NCI-H748 (cell line): ENCODE measurements at regions not wholly inside any gene's neighbourhood (a gene's known extent, or its start where the extent isn't known, plus 50 kb on each side); places are given as distances from the start of the nearest gene placed in this dataset.

Source experiments
- DNase-seq: peaks from one replicate; lab custom pipeline; 2025; ENCODE audit not compliant: unreplicated experiment; lab: John Stamatoyannopoulos, UW

DNA sequence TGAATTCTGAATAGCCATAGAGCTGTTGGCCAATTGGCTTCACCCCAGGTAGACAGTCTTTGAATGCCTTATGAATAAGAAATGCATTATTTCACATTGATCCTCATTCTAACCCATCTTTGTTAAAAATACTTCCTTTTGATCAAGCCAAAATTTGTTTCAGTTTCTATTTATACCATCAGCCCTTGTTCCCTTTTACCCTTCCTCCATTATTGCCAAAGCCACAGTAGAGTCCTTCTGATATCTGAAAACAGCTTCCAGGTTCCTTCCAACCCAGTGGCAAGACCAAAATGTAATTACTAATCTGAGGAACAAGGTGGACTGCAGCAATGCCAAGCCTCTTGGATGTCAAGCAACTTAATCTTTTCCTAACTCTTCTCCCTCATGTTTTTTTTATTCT lies 458.8 kb downstream of the BUD13 start:
- no peak for DNase-seq

DNA sequence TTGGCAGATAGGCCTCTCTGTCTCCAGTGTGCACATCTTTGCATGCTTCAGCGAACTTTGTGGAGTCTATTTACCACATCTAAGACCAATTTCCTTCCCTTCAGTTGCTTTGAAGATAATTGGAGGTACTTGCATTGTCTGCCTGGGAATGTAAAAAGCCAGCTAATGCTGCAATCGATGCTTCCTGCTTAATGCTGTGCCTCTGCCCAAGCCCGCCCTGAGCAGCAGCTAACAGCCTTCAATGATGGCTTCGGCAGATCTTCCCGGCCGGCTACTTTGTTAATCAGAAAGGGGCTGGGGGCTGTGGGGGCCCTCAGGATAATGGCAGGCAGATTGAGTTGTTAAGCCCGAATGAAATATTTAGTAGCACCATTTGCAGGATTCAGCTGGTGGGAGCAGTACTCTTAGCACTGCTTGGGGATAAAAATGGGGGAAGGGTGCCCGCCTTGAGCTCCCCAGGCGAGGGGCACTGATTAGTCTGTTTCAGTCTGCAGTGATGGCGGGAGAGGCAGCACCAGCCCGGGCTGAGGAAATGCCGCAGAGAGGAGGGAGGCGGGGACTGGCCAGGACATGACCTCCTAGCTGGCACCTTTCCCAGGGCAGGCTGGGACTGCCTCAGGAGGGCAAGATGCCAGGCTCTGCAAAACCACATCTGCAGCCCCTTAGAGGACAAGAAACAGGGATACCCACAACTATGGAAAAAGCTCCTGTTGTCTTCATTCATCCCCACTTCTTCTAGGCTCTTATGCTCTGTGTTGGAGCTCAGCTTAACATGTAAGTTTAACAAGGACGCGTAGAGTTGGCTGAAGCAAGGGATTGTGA lies 460.0 kb downstream of the BUD13 start:
- DNase-seq: peak; percentile 65

DNA sequence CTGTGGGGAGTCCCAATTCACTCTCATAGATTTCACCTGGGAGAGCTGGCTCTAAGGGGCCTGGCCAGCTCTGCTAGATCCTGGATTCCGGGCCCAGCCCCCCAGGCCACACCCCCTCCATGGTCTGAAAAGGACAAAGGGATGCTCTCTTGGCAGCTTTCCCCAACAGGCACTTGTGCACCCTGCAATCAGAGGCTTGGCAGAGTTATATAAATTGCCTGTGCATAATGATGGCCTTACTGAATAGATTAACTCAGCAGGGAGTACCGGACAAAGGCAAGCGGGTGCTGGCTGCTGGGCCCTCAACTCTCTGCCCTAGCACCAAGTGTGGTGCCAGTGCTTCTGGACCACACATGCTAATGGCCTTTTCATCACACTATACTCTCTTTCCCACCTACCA lies 461.6 kb downstream of the BUD13 start:
- peak; percentile 94 for DNase-seq

DNA sequence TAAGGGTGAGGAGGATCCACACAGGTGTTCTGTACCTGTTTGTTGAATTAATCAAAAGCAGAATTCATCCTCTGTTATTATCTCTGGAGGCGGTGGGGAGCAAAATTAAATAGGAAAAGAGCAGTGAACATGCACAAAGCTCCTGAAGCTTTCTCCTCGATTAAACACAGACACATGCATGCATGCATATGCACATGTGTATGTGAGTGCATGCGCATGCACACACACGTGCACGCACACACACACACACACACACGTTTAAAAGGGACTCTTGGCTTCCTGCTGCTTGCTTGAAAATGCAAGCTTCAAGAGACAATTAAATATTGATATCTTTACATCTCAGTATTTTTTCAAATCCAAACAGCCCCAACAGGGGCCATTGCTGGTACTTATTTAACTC lies 462.1 kb downstream of the BUD13 start:
- peak; percentile 58 for DNase-seq

DNA sequence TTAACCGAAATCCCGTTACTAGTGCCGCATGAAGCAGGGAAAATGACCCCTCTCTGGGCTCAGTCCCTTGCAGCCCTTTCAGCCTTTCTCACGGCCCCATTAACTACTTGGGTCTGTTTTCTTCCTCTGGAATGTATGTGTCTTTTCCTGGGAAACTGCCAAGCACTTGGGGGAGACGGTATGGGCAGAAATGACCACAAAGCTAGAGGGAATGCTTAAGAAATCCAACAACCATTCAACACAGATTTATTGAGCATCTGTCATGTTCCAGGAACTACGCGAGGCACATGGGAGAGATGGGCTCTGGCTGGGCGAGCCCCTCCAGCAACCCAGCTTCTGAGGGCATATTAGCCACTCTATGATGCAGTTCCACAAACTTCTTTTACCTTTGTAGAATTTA lies 462.6 kb downstream of the BUD13 start:
- peak; percentile 52 for DNase-seq

GRCh38 chr11:116309446-116309845 lies 463.3 kb downstream of the BUD13 start:
- DNase-seq: no peak

DNA sequence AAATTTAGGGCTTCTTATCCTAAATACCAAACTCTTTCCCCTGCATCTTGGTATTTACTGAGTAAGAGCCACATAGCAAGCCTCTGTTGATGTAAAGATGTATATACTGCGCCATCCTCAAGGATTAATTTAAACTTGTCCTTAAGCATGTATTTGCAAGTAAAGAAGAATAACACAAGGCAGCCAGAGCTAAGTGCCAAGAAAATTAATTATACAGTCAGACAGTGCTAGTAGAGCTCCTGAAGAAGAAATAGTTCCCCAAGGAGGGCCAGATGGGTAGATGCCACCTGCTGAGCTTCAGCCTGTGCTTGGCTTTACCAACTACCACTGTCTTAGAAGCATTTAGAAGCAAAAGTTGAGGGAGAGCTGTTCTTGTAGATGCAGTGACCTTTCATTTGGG lies 470.0 kb downstream of the BUD13 start:
- no peak for DNase-seq

DNA sequence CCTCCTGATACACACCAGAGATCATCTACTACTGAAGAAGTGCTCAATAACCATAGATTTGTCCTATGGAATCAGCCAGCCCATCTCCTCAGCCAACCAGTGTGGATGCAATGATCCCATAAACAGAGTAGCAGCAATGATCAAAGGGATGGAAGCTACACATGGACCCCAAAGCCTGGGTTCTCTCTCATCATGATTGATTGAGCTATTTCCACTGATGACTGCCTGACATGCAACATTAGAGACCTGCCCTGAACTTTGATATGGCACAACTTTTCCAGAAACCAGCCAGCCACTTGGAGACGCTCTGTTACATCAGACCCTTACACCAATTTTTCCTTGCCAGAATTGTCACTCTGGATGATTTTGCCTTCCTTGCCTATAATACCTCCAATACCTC lies 471.6 kb downstream of the BUD13 start:
- no peak for DNase-seq

- DNase-seq: peak; percentile 70
These were observed 472.6 kb downstream of the BUD13 start for GRCh38 chr11:116300232-116300631.

DNA sequence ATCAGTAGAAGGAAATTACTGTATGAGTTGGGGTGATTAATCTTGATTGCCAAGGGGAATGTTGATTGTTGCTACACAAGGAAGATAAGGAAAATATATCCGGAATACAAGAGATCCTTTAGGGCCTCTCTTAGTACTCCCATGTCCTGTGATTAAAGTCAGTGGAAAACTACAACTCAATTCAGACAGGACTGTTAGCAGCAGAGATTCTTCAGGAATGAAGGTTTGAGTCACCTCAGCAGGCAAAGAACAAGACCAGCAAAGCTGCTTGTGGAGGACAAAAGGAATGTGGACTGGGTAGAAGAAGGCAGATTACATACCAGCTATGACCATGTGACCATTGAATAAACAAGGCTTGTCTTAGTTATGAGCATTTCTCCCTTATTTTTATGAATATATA lies 478.2 kb downstream of the BUD13 start:
- no peak for DNase-seq

GRCh38 chr11:116287866-116288265 lies 484.9 kb downstream of the BUD13 start:
- no peak for DNase-seq

GRCh38 chr11:116285026-116285425 lies 487.8 kb downstream of the BUD13 start:
- no peak for DNase-seq

- no peak for DNase-seq
These were observed 489.5 kb downstream of the BUD13 start for GRCh38 chr11:116283300-116283699.

- DNase-seq: no peak
These were observed 490.3 kb downstream of the BUD13 start for GRCh38 chr11:116282481-116282880.

GRCh38 chr11:116281173-116282160 lies 491.3 kb downstream of the BUD13 start:
- DNase-seq: no peak

- peak; percentile 57 for DNase-seq
These were observed 493.3 kb downstream of the BUD13 start for GRCh38 chr11:116279511-116279910.

- DNase-seq: no peak
These were observed 494.7 kb downstream of the BUD13 start for GRCh38 chr11:116278076-116278475.

- DNase-seq: peak; percentile 70
These were observed 496.4 kb downstream of the BUD13 start for GRCh38 chr11:116276051-116277044.

DNA sequence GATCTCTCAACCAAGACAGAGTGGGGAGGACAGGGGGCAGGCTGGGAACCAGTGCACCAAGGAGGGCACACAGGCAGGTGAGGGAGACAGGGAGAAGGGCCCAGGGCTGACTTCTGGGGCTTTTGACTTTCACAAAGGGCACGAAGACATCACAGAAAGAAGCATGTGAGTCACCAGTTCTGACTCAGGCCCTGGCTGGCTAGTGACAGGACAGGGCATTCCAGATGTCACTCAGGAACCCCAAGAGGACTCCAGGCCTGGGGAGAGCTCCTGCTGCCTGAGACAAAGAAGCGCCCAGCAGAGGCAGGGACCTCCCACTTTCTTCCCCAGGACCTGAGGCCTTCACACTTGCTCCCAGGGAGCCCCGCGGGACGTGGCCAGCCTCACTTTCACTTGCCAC lies 497.2 kb downstream of the BUD13 start:
- DNase-seq: no peak

GRCh38 chr11:116274521-116274920 lies 498.3 kb downstream of the BUD13 start:
- no peak for DNase-seq
